Activated CD8-positive, alpha-beta T cell treated with anti-CD3 and anti-CD28 coated beads for 36 hours (primary cell): ENCODE measurements at regions not wholly inside any gene's neighbourhood (a gene's known extent, or its start where the extent isn't known, plus 50 kb on each side); places are given as distances from the start of the nearest gene placed in this dataset.

Experiments used
- ATAC-seq: fragments of 200-7000 bp; cut with Tn5 transposase; one replicate; pipeline ENCODE4 v1.10.0; 2021; ENCODE audit warnings: mild to moderate bottlenecking, moderate library complexity
- CTCF ChIA-PET: fragments of 350-600 bp; sonication (Branson Sonifier 250); formaldehyde crosslinking; loops from one replicate; lab custom pipeline; 2021; ENCODE audit warnings: antibody characterized with exemption; lab: Charles Lee
- POLR2A ChIA-PET: fragments of 350-600 bp; sonication (Branson Sonifier 250); formaldehyde crosslinking; loops from one replicate; lab custom pipeline; 2021; ENCODE audit warnings: antibody characterized with exemption; lab: Charles Lee
- DNase-seq: peaks from one replicate; pipeline ENCODE4 v3.0.0-alpha.2; 2020
- H3K27ac Mint-ChIP-seq: one replicate; pipeline ENCODE4 v1.8.0; 2021; ENCODE audit warnings: mild to moderate bottlenecking, mixed read lengths
- H3K27me3 Mint-ChIP-seq: one replicate; pipeline ENCODE4 v1.8.0; 2021; ENCODE audit warnings: mixed read lengths
- H3K36me3 Mint-ChIP-seq: one replicate; pipeline ENCODE4 v1.8.0; 2021; ENCODE audit warnings: low read depth, mixed read lengths
- H3K4me1 Mint-ChIP-seq: one replicate; pipeline ENCODE4 v1.8.0; 2021; ENCODE audit warnings: low read depth, mixed read lengths
- H3K4me3 Mint-ChIP-seq: one replicate; pipeline ENCODE4 v1.8.0; 2021; ENCODE audit warnings: mild to moderate bottlenecking, moderate library complexity, mixed read lengths
- H3K9me3 Mint-ChIP-seq: one replicate; pipeline ENCODE4 v1.8.0; 2021; ENCODE audit warnings: mixed read lengths
- intact Hi-C: fragments of 100-400 bp; cut with micrococcal nuclease; formaldehyde crosslinking; loops from one replicate; pipeline ENCODE4 v1.10.0; 2022
- TF ChIP-seq, protein P1 (sequence below): fragments of 200-600 bp; IDR thresholded peaks from one replicate; pipeline ENCODE4 v1.8.0; 2022; ENCODE audit warnings: antibody characterized with exemption, mild to moderate bottlenecking

DNA sequence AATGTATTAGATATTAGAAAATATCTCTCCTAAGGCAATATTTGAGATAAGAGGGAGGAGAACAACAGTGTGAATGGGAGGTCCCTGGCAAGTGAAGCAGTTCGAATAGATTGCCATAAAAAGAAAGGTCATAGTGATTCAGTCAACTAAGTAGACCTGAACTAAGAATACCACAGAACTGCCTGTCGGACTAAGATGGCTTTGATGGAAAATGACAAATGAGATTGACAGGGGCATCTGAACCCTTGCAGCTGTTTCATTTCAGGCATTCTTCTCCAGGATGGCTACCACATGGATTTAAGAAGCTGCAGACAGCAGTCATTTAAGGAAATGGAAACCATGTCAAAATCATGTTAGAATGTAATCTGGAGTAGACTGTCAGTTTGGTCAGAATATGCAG, 308.4 kb upstream of the MEF2C start:
- CTCF ChIA-PET: no interaction called here
- intact Hi-C loops: no loop called here

GRCh38 chr5:89190515-89191265, 307.7 kb upstream of the MEF2C start:
- no peak for DNase-seq
- POLR2A ChIA-PET: no interaction called here
- no peak for ATAC-seq
- Mint-ChIP-seq H3K9me3 (no peaks in the 10 kb centered on the region), H3K4me3 (no peak overlapping the region), H3K27me3 (no peaks in the 10 kb centered on the region), H3K36me3 (no peaks in the 10 kb centered on the region), H3K27ac (no peak overlapping the region), H3K4me1 (no peaks in the 10 kb centered on the region)
- intact Hi-C loops: no loop called here
- CTCF ChIA-PET: no interaction called here
- TF ChIP-seq, protein P1, sequence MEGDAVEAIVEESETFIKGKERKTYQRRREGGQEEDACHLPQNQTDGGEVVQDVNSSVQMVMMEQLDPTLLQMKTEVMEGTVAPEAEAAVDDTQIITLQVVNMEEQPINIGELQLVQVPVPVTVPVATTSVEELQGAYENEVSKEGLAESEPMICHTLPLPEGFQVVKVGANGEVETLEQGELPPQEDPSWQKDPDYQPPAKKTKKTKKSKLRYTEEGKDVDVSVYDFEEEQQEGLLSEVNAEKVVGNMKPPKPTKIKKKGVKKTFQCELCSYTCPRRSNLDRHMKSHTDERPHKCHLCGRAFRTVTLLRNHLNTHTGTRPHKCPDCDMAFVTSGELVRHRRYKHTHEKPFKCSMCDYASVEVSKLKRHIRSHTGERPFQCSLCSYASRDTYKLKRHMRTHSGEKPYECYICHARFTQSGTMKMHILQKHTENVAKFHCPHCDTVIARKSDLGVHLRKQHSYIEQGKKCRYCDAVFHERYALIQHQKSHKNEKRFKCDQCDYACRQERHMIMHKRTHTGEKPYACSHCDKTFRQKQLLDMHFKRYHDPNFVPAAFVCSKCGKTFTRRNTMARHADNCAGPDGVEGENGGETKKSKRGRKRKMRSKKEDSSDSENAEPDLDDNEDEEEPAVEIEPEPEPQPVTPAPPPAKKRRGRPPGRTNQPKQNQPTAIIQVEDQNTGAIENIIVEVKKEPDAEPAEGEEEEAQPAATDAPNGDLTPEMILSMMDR: no peak

More for the DNA sequence above, 308.4 kb upstream of the MEF2C start:
- POLR2A ChIA-PET: no interaction called here
- TF ChIP-seq, protein P1: no peak
- no peaks in the 10 kb centered on the region for H3K9me3 Mint-ChIP-seq
- no peaks in the 10 kb centered on the region for H3K27me3 Mint-ChIP-seq
- no peaks in the 10 kb centered on the region for H3K36me3 Mint-ChIP-seq
- no peak for DNase-seq
- no peak for ATAC-seq
- no peaks in the 10 kb centered on the region for H3K4me1 Mint-ChIP-seq
- no peak overlapping the region for H3K27ac Mint-ChIP-seq
- H3K4me3 Mint-ChIP-seq: no peak overlapping the region

- H3K9me3 Mint-ChIP-seq: no peaks in the 10 kb centered on the region
- H3K27me3 Mint-ChIP-seq: no peaks in the 10 kb centered on the region
- TF ChIP-seq, protein P1: no peak
- DNase-seq: no peak
- no peaks in the 10 kb centered on the region for H3K36me3 Mint-ChIP-seq
- no peaks in the 10 kb centered on the region for H3K4me1 Mint-ChIP-seq
- ATAC-seq: no peak
- POLR2A ChIA-PET: interaction anchor here (0.6 kb wide), 1 partner anchor 144 kb away, joined by 3 read pairs; no protein-coding TSS in a partner anchor
- intact Hi-C loops: no loop called here
- no peak overlapping the region for H3K4me3 Mint-ChIP-seq
- CTCF ChIA-PET: no interaction called here
- H3K27ac Mint-ChIP-seq: no peak overlapping the region
Measured at GRCh38 chr5:89187883-89188465, 305.0 kb upstream of the MEF2C start.

DNA sequence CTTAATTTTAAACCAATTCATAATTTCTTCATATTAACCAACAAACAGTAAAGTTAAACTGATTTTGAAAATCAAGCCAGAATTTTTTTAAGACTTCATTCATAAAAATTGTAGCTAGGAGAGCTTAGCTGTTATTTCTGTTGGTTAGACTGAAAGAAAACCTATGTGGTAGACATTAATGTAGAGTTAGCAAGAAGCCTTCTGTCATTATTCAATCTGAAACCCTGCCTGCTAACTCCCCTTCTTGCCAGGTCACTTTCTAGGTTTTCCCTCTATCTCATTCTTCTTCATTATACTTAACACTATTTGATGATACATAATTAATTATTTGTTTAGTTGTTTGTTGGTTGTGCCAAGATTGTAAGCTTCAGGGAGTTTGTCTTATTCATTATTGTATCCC, 304.3 kb upstream of the MEF2C start:
- Mint-ChIP-seq H3K27me3 (no peaks in the 10 kb centered on the region), H3K27ac (no peak overlapping the region), H3K4me1 (no peaks in the 10 kb centered on the region), H3K9me3 (no peaks in the 10 kb centered on the region), H3K4me3 (no peak overlapping the region), H3K36me3 (no peaks in the 10 kb centered on the region)
- POLR2A ChIA-PET: no interaction called here
- CTCF ChIA-PET: no interaction called here
- intact Hi-C loops: no loop called here
- TF ChIP-seq, protein P1: no peak
- ATAC-seq (no peak), DNase-seq (no peak)

- H3K4me3 Mint-ChIP-seq: no peak overlapping the region
- no peaks in the 10 kb centered on the region for H3K36me3 Mint-ChIP-seq
- H3K27me3 Mint-ChIP-seq: no peaks in the 10 kb centered on the region
- H3K9me3 Mint-ChIP-seq: no peaks in the 10 kb centered on the region
- ChIA-PET POLR2A (no interaction called here), CTCF (no interaction called here)
- H3K4me1 Mint-ChIP-seq: no peaks in the 10 kb centered on the region
- H3K27ac Mint-ChIP-seq: no peak overlapping the region
- TF ChIP-seq, protein P1: no peak
- intact Hi-C loops: no loop called here
- no peak for ATAC-seq
- no peak for DNase-seq
Measured at GRCh38 chr5:89181546-89181945, 298.6 kb upstream of the MEF2C start.
